ENCODE measurements at regions not wholly inside any gene's neighbourhood (a gene's known extent, or its start where the extent isn't known, plus 50 kb on each side); places are given as distances from the start of the nearest gene placed in this dataset.

GRCh38 chr10:128759174-128759573 lies 633.0 kb upstream of the MKI67 start:
- H3K79me1 ChIP-seq (replicated peaks; ENCODE audit: low read length, poor library complexity, severe bottlenecking): no peaks in the 10 kb centered on the region
- no peak overlapping the region for H4K91ac ChIP-seq (ENCODE audit: low read length)
- no peaks in the 10 kb centered on the region for H3K4me1 ChIP-seq (ENCODE audit: control insufficient read depth, insufficient read depth, low read depth, low read length)
- no peak overlapping the region for H4K8ac ChIP-seq (ENCODE audit: low read length)
- no peak overlapping the region for H3K4me3 ChIP-seq (ENCODE audit: insufficient read depth in 1 of 2, low read depth in 1 of 2, low read length in 2 of 2)
- H3K36me3 ChIP-seq (ENCODE audit: control insufficient read depth in 1 of 2, insufficient read depth in 2 of 2, low read depth in 1 of 2, low read length in 2 of 2): no peaks in the 10 kb centered on the region
- no peak overlapping the region for H2AFZ ChIP-seq (ENCODE audit: low read depth, low read length)
- H3K4ac ChIP-seq (ENCODE audit: low read depth in 1 of 2, low read length in 2 of 2): no peak overlapping the region
- H2BK15ac ChIP-seq (ENCODE audit: low read depth, poor library complexity, severe bottlenecking): no peak overlapping the region
- H2AK5ac ChIP-seq (ENCODE audit: low read length, severe bottlenecking): no peak overlapping the region
- H3K18ac ChIP-seq (ENCODE audit: low read depth in 1 of 2, low read length in 2 of 2): no peak overlapping the region
- H3K23ac ChIP-seq (ENCODE audit: low read length in 2 of 2): no peak overlapping the region
- WGBS: 84% methylated on average over 7 of the region's 8 CpGs
- DNase-seq: no peak
- no peak overlapping the region for H3K4me2 ChIP-seq (ENCODE audit: low read length, poor library complexity, severe bottlenecking)
- H3K14ac ChIP-seq (ENCODE audit: low read length in 2 of 2): no peak overlapping the region
- H3K27me3 ChIP-seq (ENCODE audit: control insufficient read depth in 1 of 2, insufficient read depth in 1 of 2, low read length in 2 of 2): peaks cover 0 to 4% of the 10 kb centered on the region in 2 experiments
- H2BK120ac ChIP-seq (ENCODE audit: low read depth, low read length): no peak overlapping the region
- H2BK5ac ChIP-seq (ENCODE audit: low read depth, low read length, poor library complexity, severe bottlenecking): no peak overlapping the region
- H3K27ac ChIP-seq (ENCODE audit: low read length, poor library complexity, severe bottlenecking): no peak overlapping the region
- no peaks in the 10 kb centered on the region for H3K9me3 ChIP-seq (ENCODE audit: control insufficient read depth, low read length)
- no peak overlapping the region for H2BK12ac ChIP-seq (ENCODE audit: low read length in 2 of 2)
- H3K9ac ChIP-seq (ENCODE audit: low read length): no peak overlapping the region

DNA sequence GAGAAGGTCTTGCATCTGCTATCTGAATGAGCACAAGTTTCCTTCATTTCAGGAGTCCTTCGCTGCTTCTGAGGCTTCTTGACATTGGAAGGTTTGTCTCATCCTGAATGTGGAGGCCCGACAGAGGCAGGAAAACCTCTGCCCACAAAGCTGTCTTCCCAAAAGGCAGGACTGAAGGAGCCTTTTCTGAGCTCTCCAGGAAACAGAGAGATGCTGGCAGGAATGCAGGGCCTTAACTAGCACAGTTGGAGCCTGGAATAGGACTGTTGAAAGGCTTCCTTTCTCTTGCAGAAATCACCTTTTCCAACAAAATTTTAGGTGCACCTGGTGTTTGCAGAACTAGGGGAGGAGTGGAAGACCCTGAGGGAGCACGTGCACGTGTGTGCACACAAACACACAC lies 637.4 kb upstream of the MKI67 start:
- no peak overlapping the region for H2BK12ac ChIP-seq (ENCODE audit: low read length in 2 of 2)
- no peak overlapping the region for H4K91ac ChIP-seq (ENCODE audit: low read length)
- no peak overlapping the region for H3K4me3 ChIP-seq (ENCODE audit: insufficient read depth in 1 of 2, low read depth in 1 of 2, low read length in 2 of 2)
- DNase-seq: no peak
- H4K8ac ChIP-seq (ENCODE audit: low read length): no peak overlapping the region
- no peak overlapping the region for H3K27ac ChIP-seq (ENCODE audit: low read length, poor library complexity, severe bottlenecking)
- no peak overlapping the region for H3K23ac ChIP-seq (ENCODE audit: low read length in 2 of 2)
- no peaks in the 10 kb centered on the region for H3K9me3 ChIP-seq (ENCODE audit: control insufficient read depth, low read length)
- H3K4ac ChIP-seq (ENCODE audit: low read depth in 1 of 2, low read length in 2 of 2): no peak overlapping the region
- no peak overlapping the region for H2BK120ac ChIP-seq (ENCODE audit: low read depth, low read length)
- no peak overlapping the region for H3K14ac ChIP-seq (ENCODE audit: low read length in 2 of 2)
- no peak overlapping the region for H3K18ac ChIP-seq (ENCODE audit: low read depth in 1 of 2, low read length in 2 of 2)
- no peaks in the 10 kb centered on the region for H3K79me1 ChIP-seq (replicated peaks; ENCODE audit: low read length, poor library complexity, severe bottlenecking)
- H2AK5ac ChIP-seq (ENCODE audit: low read length, severe bottlenecking): no peak overlapping the region
- H3K4me2 ChIP-seq (ENCODE audit: low read length, poor library complexity, severe bottlenecking): no peak overlapping the region
- no peak overlapping the region for H2BK5ac ChIP-seq (ENCODE audit: low read depth, low read length, poor library complexity, severe bottlenecking)
- H3K27me3 ChIP-seq (ENCODE audit: control insufficient read depth in 1 of 2, insufficient read depth in 1 of 2, low read length in 2 of 2): peaks cover 0 to 4% of the 10 kb centered on the region in 2 experiments
- H3K9ac ChIP-seq (ENCODE audit: low read length): no peak overlapping the region
- H3K4me1 ChIP-seq (ENCODE audit: control insufficient read depth, insufficient read depth, low read depth, low read length): no peaks in the 10 kb centered on the region
- 57% methylated on average over 2 of the region's 4 CpGs for WGBS
- no peaks in the 10 kb centered on the region for H3K36me3 ChIP-seq (ENCODE audit: control insufficient read depth in 1 of 2, insufficient read depth in 2 of 2, low read depth in 1 of 2, low read length in 2 of 2)
- no peak overlapping the region for H2AFZ ChIP-seq (ENCODE audit: low read depth, low read length)
- no peak overlapping the region for H2BK15ac ChIP-seq (ENCODE audit: low read depth, poor library complexity, severe bottlenecking)

DNA sequence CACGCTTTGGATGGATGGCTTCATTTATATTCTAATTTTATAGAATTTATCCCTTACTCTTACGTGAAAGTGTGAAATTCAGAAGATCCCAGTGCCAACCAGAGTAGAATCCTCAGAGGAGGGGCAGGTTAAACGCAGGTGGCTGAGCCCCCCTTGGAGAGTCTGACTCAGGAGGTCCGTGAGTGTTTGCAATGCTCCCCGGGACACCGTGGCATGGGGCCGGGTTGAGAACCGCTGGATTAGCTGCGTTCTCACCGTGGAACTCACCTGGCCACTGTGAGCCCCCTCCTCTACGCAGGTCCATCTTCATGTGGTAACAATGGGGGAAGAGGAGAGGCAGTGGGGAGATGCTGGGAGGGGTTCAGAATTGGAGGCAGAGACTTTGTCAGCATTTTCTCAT lies 638.0 kb upstream of the MKI67 start:
- no peaks in the 10 kb centered on the region for H3K79me1 ChIP-seq (replicated peaks; ENCODE audit: low read length, poor library complexity, severe bottlenecking)
- no peak for DNase-seq
- H3K4me3 ChIP-seq (ENCODE audit: insufficient read depth in 1 of 2, low read depth in 1 of 2, low read length in 2 of 2): no peak overlapping the region
- H3K23ac ChIP-seq (ENCODE audit: low read length in 2 of 2): no peak overlapping the region
- no peak overlapping the region for H3K9ac ChIP-seq (ENCODE audit: low read length)
- H2BK15ac ChIP-seq (ENCODE audit: low read depth, poor library complexity, severe bottlenecking): no peak overlapping the region
- no peak overlapping the region for H3K4me2 ChIP-seq (ENCODE audit: low read length, poor library complexity, severe bottlenecking)
- 84% methylated on average over 10 of the region's 11 CpGs for WGBS
- no peak overlapping the region for H3K14ac ChIP-seq (ENCODE audit: low read length in 2 of 2)
- H2BK120ac ChIP-seq (ENCODE audit: low read depth, low read length): no peak overlapping the region
- no peak overlapping the region for H3K27ac ChIP-seq (ENCODE audit: low read length, poor library complexity, severe bottlenecking)
- H3K36me3 ChIP-seq (ENCODE audit: control insufficient read depth in 1 of 2, insufficient read depth in 2 of 2, low read depth in 1 of 2, low read length in 2 of 2): no peaks in the 10 kb centered on the region
- peaks cover 0 to 4% of the 10 kb centered on the region in 2 experiments for H3K27me3 ChIP-seq (ENCODE audit: control insufficient read depth in 1 of 2, insufficient read depth in 1 of 2, low read length in 2 of 2)
- H2BK12ac ChIP-seq (ENCODE audit: low read length in 2 of 2): no peak overlapping the region
- H3K4me1 ChIP-seq (ENCODE audit: control insufficient read depth, insufficient read depth, low read depth, low read length): no peaks in the 10 kb centered on the region
- no peak overlapping the region for H3K4ac ChIP-seq (ENCODE audit: low read depth in 1 of 2, low read length in 2 of 2)
- no peak overlapping the region for H4K91ac ChIP-seq (ENCODE audit: low read length)
- no peaks in the 10 kb centered on the region for H3K9me3 ChIP-seq (ENCODE audit: control insufficient read depth, low read length)
- H2AK5ac ChIP-seq (ENCODE audit: low read length, severe bottlenecking): no peak overlapping the region
- H2AFZ ChIP-seq (ENCODE audit: low read depth, low read length): no peak overlapping the region
- H2BK5ac ChIP-seq (ENCODE audit: low read depth, low read length, poor library complexity, severe bottlenecking): no peak overlapping the region
- H4K8ac ChIP-seq (ENCODE audit: low read length): no peak overlapping the region
- H3K18ac ChIP-seq (ENCODE audit: low read depth in 1 of 2, low read length in 2 of 2): no peak overlapping the region

DNA sequence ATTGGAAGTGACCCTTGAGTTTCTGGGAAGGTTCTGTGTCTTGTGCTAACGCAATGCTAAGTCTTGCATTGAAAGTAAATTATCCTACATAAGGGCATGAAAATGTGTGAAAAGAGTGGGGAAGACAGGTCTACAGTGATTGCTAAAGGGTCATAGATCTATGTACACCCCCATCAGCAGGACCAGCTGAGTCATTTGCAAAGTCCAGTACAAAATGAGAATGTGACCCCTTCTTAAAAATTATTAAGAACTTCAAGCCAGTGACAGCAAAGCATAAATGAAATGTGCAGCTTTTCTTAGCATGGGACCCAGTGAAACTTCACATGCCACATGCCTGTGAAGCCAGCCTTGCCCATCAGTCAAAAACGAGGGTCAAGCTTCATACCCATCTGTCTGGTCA lies 640.7 kb upstream of the MKI67 start:
- H3K79me1 ChIP-seq (replicated peaks; ENCODE audit: low read length, poor library complexity, severe bottlenecking): no peaks in the 10 kb centered on the region

More for the DNA sequence above, 640.7 kb upstream of the MKI67 start:
- peaks cover 0 to under 1% of the 10 kb centered on the region in 2 experiments for H3K27me3 ChIP-seq (ENCODE audit: control insufficient read depth in 1 of 2, insufficient read depth in 1 of 2, low read length in 2 of 2)
- H2BK12ac ChIP-seq (ENCODE audit: low read length in 2 of 2): no peak overlapping the region
- H2BK15ac ChIP-seq (ENCODE audit: low read depth, poor library complexity, severe bottlenecking): no peak overlapping the region
- no peaks in the 10 kb centered on the region for H3K4me1 ChIP-seq (ENCODE audit: control insufficient read depth, insufficient read depth, low read depth, low read length)
- H3K4ac ChIP-seq (ENCODE audit: low read depth in 1 of 2, low read length in 2 of 2): no peak overlapping the region
- H3K27ac ChIP-seq (ENCODE audit: low read length, poor library complexity, severe bottlenecking): no peak overlapping the region
- no peak overlapping the region for H2BK5ac ChIP-seq (ENCODE audit: low read depth, low read length, poor library complexity, severe bottlenecking)
- no peak overlapping the region for H3K18ac ChIP-seq (ENCODE audit: low read depth in 1 of 2, low read length in 2 of 2)
- H3K4me2 ChIP-seq (ENCODE audit: low read length, poor library complexity, severe bottlenecking): no peak overlapping the region
- H3K4me3 ChIP-seq (ENCODE audit: insufficient read depth in 1 of 2, low read depth in 1 of 2, low read length in 2 of 2): no peak overlapping the region
- DNase-seq: no peak
- H3K14ac ChIP-seq (ENCODE audit: low read length in 2 of 2): no peak overlapping the region
- no peak overlapping the region for H2AK5ac ChIP-seq (ENCODE audit: low read length, severe bottlenecking)
- H3K9me3 ChIP-seq (ENCODE audit: control insufficient read depth, low read length): no peaks in the 10 kb centered on the region
- no peak overlapping the region for H3K23ac ChIP-seq (ENCODE audit: low read length in 2 of 2)
- no peaks in the 10 kb centered on the region for H3K36me3 ChIP-seq (ENCODE audit: control insufficient read depth in 1 of 2, insufficient read depth in 2 of 2, low read depth in 1 of 2, low read length in 2 of 2)
- H3K9ac ChIP-seq (ENCODE audit: low read length): no peak overlapping the region
- no peak overlapping the region for H4K91ac ChIP-seq (ENCODE audit: low read length)
- H2BK120ac ChIP-seq (ENCODE audit: low read depth, low read length): no peak overlapping the region
- 62% methylated on average over 2 of the region's 2 CpGs for WGBS
- no peak overlapping the region for H4K8ac ChIP-seq (ENCODE audit: low read length)
- H2AFZ ChIP-seq (ENCODE audit: low read depth, low read length): no peak overlapping the region

Measured in mesenchymal stem cell (in vitro differentiated cells and primary cell).